Ascending aorta (tissue), 2 donors: ENCODE measurements at regions not wholly inside any gene's neighbourhood (a gene's known extent, or its start where the extent isn't known, plus 50 kb on each side); places are given as distances from the start of the nearest gene placed in this dataset.
"Not testable (repeated sequence)": the region's sequence is repeated elsewhere in the genome, so short reads cannot be mapped to it uniquely, and the experiment has no call there.

ENCODE experiments used
- DNase-seq, 2 donors: peaks; one replicate each; pipeline ENCODE4 v3.0.0-alpha.2; 2019; ENCODE audit warnings: low spot score in 2 of 2
- H3K27ac ChIP-seq, 2 donors: fragments of 200-600 bp; sonication (generic); one replicate each; pipeline ENCODE4 v1.5.1; 2016 to 2017; ENCODE audit warnings: mild to moderate bottlenecking in 1 of 2
- H3K27me3 ChIP-seq: fragments of 200-600 bp; sonication (generic); one replicate; pipeline ENCODE4 v1.5.1; 2017
- H3K36me3 ChIP-seq, 2 donors: fragments of 200-600 bp; sonication (generic); one replicate each; pipeline ENCODE4 v1.5.1; 2016
- H3K4me1 ChIP-seq, 2 donors: fragments of 200-600 bp; sonication (generic); one replicate each; pipeline ENCODE4 v1.5.1; 2016 to 2017; ENCODE audit warnings: mild to moderate bottlenecking in 1 of 2
- H3K4me3 ChIP-seq, 2 donors: fragments of 200-600 bp; sonication (generic); one replicate each; pipeline ENCODE4 v1.5.1; 2016 to 2017; ENCODE audit warnings: mild to moderate bottlenecking in 1 of 2
- H3K9me3 ChIP-seq, 2 donors: fragments of 200-600 bp; sonication (generic); one replicate each; pipeline ENCODE4 v1.5.1; 2016
- intact Hi-C: fragments of 100-400 bp; cut with DNase I; formaldehyde crosslinking; loops from one replicate; pipeline ENCODE4 v1.15.1; 2023
- TF ChIP-seq, protein P1 (sequence below), 3 experiments: fragments of 200-600 bp in 2 of 3; fragments of 450-650 bp in 1 of 3; sonication (generic) in 2 of 3; IDR thresholded peaks; one replicate each; pipeline ENCODE4 v1.5.1; 2016 to 2019; ENCODE audit warnings: antibody characterized with exemption in 3 of 3, mild to moderate bottlenecking in 1 of 3, moderate library complexity in 1 of 3

GRCh38 chr14:76294876-76295275 lies 81.1 kb upstream of the ESRRB start:
- no peak for DNase-seq
- no peak overlapping the region for H3K4me3 ChIP-seq
- H3K27ac ChIP-seq, result no peak overlapping the region
- no peaks in the 10 kb centered on the region for H3K4me1 ChIP-seq
- H3K27me3 ChIP-seq, result no peaks in the 10 kb centered on the region
- no peaks in the 10 kb centered on the region for H3K36me3 ChIP-seq
- H3K9me3 ChIP-seq, result no peaks in the 10 kb centered on the region
- intact Hi-C loops, result no loop called here
- TF ChIP-seq, protein P1, sequence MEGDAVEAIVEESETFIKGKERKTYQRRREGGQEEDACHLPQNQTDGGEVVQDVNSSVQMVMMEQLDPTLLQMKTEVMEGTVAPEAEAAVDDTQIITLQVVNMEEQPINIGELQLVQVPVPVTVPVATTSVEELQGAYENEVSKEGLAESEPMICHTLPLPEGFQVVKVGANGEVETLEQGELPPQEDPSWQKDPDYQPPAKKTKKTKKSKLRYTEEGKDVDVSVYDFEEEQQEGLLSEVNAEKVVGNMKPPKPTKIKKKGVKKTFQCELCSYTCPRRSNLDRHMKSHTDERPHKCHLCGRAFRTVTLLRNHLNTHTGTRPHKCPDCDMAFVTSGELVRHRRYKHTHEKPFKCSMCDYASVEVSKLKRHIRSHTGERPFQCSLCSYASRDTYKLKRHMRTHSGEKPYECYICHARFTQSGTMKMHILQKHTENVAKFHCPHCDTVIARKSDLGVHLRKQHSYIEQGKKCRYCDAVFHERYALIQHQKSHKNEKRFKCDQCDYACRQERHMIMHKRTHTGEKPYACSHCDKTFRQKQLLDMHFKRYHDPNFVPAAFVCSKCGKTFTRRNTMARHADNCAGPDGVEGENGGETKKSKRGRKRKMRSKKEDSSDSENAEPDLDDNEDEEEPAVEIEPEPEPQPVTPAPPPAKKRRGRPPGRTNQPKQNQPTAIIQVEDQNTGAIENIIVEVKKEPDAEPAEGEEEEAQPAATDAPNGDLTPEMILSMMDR (IDR thresholded peaks at IDR 0.05), result no peak

GRCh38 chr14:76298896-76299295 lies 77.0 kb upstream of the ESRRB start:
- DNase-seq, result no peak
- Histone ChIP-seq H3K4me1 (no peaks in the 10 kb centered on the region), H3K27ac (no peak overlapping the region), H3K9me3 (no peaks in the 10 kb centered on the region), H3K27me3 (no peaks in the 10 kb centered on the region), H3K36me3 (no peaks in the 10 kb centered on the region), H3K4me3 (no peak overlapping the region)
- intact Hi-C loops, result no loop called here
- TF ChIP-seq, protein P1 (IDR thresholded peaks at IDR 0.05), result no peak

DNA sequence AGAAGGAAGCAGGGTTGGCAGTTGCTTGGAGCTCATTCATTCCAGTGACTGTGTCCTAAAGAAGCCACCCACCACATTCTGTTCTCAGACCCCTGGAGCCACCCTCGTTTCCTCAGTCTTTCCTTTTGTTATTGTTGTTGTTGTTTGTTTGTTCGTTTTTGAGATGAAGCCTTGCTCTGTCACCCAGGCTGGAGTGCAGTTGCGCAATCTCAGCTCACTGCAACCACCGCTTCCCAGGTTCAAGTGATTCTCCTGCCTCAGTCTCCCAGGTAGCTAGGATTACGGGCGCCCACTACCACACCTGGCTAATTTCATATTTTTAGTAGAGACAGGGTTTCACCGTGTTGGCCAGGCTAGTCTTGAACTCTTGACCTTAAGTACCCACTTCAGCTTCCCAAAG lies 72.7 kb upstream of the ESRRB start:
- H3K27ac ChIP-seq, H3K36me3 ChIP-seq, H3K4me1 ChIP-seq, DNase-seq, H3K9me3 ChIP-seq, H3K27me3 ChIP-seq, intact Hi-C loops, H3K4me3 ChIP-seq: not testable (repeated sequence)

DNA sequence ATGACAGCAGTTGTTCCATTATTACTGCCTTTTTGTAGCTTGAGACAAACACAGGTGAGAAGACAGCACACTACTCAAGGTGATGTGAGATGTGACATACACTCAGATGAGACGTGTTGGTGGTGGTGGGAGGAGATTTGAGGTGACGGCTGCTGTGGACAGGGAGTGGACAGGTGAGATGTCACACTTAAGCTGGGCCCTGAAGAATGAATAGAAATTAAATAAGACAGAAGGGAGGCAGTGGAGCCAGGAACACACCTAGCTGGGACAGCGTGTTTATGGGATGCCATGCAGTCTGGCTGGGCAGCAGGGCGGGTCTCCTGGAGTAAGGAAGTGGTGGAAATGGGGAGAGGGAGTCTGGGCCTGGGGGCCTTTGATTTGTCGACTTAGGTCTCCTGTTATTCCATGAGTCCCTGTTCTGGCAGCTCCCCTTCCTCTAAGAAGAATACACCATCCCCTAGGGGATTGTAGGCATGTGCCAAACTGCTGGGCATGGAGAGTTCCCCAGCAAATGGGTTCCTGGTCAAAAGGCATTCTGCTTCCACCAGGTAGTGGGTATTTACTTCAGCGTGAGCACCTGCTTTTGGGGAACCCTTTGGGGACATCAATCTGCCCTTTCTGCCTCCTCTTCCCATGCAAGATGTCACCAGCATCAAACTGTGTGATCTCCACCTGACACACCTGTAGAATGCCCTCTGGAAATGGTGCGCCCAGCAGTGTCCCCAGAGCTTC lies 71.2 kb upstream of the ESRRB start:
- TF ChIP-seq, protein P1 (IDR thresholded peaks at IDR 0.05), result no peak
- Histone ChIP-seq H3K27me3 (no peaks in the 10 kb centered on the region), H3K36me3 (no peaks in the 10 kb centered on the region), H3K4me1 (no peaks in the 10 kb centered on the region), H3K4me3 (no peak overlapping the region), H3K9me3 (no peaks in the 10 kb centered on the region), H3K27ac (no peak overlapping the region)
- DNase-seq, result no peak
- intact Hi-C loops, result no loop called here

GRCh38 chr14:76305268-76305826 lies 70.6 kb upstream of the ESRRB start:
- H3K4me3 ChIP-seq, result no peak overlapping the region
- TF ChIP-seq, protein P1 (IDR thresholded peaks at IDR 0.05), result no peak
- H3K27me3 ChIP-seq, result no peaks in the 10 kb centered on the region
- no peak overlapping the region for H3K27ac ChIP-seq
- no peaks in the 10 kb centered on the region for H3K9me3 ChIP-seq
- H3K36me3 ChIP-seq, result no peaks in the 10 kb centered on the region
- peaks cover 0 to 2% of the 10 kb centered on the region in 2 donors for H3K4me1 ChIP-seq
- intact Hi-C loops, result no loop called here
- DNase-seq, result no peak

DNA sequence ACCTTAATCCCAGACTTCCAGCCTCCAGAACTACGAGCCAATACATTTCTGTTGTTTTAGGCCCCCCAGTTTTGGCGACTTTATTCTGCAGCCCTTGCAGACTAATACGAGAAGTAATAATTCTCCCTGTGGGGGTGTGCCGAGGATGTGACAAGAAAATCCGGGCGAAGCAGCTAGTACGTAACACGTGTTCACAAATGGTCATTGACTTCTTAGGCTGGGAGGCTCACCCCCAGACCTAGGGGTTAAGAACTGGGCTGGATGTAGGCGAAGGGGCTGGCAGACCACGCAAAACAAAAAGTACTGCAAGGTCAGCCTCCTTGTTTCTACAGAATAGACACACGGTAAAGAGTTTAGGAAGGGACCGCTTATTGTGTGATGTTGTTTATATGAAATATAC lies 69.8 kb upstream of the ESRRB start:
- H3K9me3 ChIP-seq, result no peaks in the 10 kb centered on the region
- intact Hi-C loops, result no loop called here
- no peak overlapping the region for H3K27ac ChIP-seq
- TF ChIP-seq, protein P1 (IDR thresholded peaks at IDR 0.05), result no peak
- DNase-seq, result no peak
- H3K36me3 ChIP-seq, result no peaks in the 10 kb centered on the region
- peaks cover 0 to 2% of the 10 kb centered on the region in 2 donors for H3K4me1 ChIP-seq
- H3K4me3 ChIP-seq, result no peak overlapping the region
- H3K27me3 ChIP-seq, result no peaks in the 10 kb centered on the region
